ENCODE measurements at regions not wholly inside any gene's neighbourhood (a gene's known extent, or its start where the extent isn't known, plus 50 kb on each side); places are given as distances from the start of the nearest gene placed in this dataset.
"Not testable (repeated sequence)": the region's sequence is repeated elsewhere in the genome, so short reads cannot be mapped to it uniquely, and the experiment has no call there.

- H3K4me1 ChIP-seq (ENCODE audit: control insufficient read depth in 1 of 2, low read depth in 2 of 2), result no peaks in the 10 kb centered on the region
- H3K36me3 ChIP-seq, result no peaks in the 10 kb centered on the region
- DNase-seq (ENCODE audit: low spot score) (no peak), ATAC-seq (ENCODE audit: insufficient number of reproducible peaks, low FRiP score, low read depth) (no peak)
- no peaks in the 10 kb centered on the region for H3K9me3 ChIP-seq
- TF ChIP-seq, protein P1, sequence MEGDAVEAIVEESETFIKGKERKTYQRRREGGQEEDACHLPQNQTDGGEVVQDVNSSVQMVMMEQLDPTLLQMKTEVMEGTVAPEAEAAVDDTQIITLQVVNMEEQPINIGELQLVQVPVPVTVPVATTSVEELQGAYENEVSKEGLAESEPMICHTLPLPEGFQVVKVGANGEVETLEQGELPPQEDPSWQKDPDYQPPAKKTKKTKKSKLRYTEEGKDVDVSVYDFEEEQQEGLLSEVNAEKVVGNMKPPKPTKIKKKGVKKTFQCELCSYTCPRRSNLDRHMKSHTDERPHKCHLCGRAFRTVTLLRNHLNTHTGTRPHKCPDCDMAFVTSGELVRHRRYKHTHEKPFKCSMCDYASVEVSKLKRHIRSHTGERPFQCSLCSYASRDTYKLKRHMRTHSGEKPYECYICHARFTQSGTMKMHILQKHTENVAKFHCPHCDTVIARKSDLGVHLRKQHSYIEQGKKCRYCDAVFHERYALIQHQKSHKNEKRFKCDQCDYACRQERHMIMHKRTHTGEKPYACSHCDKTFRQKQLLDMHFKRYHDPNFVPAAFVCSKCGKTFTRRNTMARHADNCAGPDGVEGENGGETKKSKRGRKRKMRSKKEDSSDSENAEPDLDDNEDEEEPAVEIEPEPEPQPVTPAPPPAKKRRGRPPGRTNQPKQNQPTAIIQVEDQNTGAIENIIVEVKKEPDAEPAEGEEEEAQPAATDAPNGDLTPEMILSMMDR (IDR thresholded peaks at IDR 0.05), result no peak
- H3K27ac ChIP-seq, result no peak overlapping the region
- H3K27me3 ChIP-seq (replicated peaks; ENCODE audit: insufficient read depth), result no peaks in the 10 kb centered on the region
- H3K4me3 ChIP-seq, result no peak overlapping the region
Observed at GRCh38 chr1:81183553-81183952, 617.2 kb upstream of the ADGRL2 start.

DNA sequence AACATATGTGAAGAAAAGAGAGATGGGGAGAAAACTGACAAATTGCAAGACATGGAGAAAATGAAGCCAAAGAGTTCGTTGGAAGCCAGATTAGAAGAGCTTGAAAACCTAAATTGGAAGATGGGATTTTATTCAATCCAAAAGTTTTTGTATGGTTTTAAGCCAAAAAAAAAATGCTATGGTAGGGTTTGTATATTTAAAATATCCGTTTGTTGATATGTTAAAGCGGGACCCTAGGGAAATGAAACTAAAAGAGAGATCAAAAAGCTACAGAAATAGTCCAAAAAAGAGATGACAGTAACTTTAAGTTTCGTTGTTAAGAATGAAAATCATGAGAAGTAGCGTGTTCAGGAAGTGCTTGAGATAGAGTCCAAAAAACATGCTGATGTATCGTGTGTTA is 617.7 kb upstream of the ADGRL2 start:
- H3K4me3 ChIP-seq, result no peak overlapping the region
- no peaks in the 10 kb centered on the region for H3K36me3 ChIP-seq
- no peaks in the 10 kb centered on the region for H3K4me1 ChIP-seq (ENCODE audit: control insufficient read depth in 1 of 2, low read depth in 2 of 2)
- no peaks in the 10 kb centered on the region for H3K27me3 ChIP-seq (replicated peaks; ENCODE audit: insufficient read depth)
- H3K9me3 ChIP-seq, result no peaks in the 10 kb centered on the region
- ATAC-seq (ENCODE audit: insufficient number of reproducible peaks, low FRiP score, low read depth) (no peak), DNase-seq (ENCODE audit: low spot score) (no peak)
- no peak overlapping the region for H3K27ac ChIP-seq
- TF ChIP-seq, protein P1 (IDR thresholded peaks at IDR 0.05), result no peak

GRCh38 chr1:81179242-81179641 is 621.5 kb upstream of the ADGRL2 start:
- Histone ChIP-seq H3K36me3 (no peaks in the 10 kb centered on the region), H3K4me3 (no peak overlapping the region), H3K4me1 (ENCODE audit: control insufficient read depth in 1 of 2, low read depth in 2 of 2) (no peaks in the 10 kb centered on the region), H3K27me3 (replicated peaks; ENCODE audit: insufficient read depth) (no peaks in the 10 kb centered on the region), H3K27ac (no peak overlapping the region), H3K9me3 (no peaks in the 10 kb centered on the region)
- no peak for ATAC-seq (ENCODE audit: insufficient number of reproducible peaks, low FRiP score, low read depth)
- no peak for DNase-seq (ENCODE audit: low spot score)
- TF ChIP-seq, protein P1 (IDR thresholded peaks at IDR 0.05), result no peak

DNA sequence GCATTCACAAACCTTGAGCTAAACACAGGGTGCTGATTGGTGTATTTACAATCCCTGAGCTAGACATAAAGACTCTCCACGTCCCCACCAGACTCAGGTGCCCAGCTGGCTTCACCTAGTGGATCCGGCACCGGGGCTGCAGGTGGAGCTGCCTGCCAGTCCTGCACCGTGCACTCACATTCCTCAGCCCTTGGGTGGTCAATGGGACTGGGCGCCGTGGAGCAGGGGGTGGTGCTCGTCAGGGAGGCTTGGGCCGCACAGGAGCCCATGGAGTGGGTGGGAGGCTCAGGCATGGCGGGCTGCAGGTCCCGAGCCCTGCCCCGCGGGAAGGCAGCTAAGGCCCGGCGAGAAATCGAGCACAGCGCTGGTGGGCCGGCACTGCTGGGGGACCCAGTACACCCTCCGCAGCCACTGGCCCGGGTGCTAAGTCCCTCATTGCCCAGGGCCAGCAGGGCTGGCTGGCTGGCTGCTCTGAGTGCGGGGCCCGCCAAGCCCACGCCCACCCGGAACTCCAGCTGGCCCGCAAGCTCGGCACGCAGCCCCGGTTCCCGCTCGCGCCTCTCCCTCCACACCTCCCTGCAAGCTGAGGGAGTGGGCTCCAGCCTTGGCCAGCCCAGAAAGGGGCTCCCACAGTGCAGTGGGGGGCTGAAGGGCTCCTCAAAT is 622.2 kb upstream of the ADGRL2 start:
- not testable (repeated sequence) for DNase-seq (ENCODE audit: low spot score); H3K36me3 ChIP-seq; H3K4me1 ChIP-seq (ENCODE audit: control insufficient read depth in 1 of 2, low read depth in 2 of 2); H3K27me3 ChIP-seq (replicated peaks; ENCODE audit: insufficient read depth); H3K27ac ChIP-seq; H3K4me3 ChIP-seq; H3K9me3 ChIP-seq; ATAC-seq (ENCODE audit: insufficient number of reproducible peaks, low FRiP score, low read depth)

DNA sequence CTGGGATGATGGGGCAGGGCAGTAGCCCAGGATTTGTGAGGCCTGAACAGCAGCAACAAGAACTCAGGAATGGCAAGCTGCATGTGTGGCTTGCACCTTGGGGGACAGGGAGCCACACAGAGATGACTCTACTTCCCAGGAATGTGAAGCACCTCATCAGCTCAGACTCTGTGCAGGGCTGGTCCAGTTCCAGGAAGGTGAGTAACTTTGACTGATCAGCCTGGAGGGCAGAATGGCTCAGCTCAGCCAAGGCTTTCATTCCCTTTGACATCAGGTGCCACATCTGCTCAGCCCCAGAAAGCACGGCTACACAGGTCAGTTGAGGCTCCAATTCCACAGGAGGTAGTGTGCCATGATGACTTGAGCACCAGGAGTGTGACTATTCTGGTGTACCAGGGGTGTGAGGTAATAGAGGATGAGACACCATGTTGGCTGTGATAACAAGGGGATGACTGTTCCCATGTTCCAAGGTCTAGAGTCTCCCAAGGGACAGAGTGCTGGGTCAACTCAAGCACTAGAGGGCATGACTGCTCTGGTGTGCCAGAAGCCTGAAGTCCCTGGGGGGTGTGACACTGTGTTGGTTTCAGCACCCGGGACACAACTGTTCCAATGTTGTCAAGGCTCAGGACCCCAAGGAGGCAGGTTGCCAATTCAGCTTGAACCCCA is 625.8 kb upstream of the ADGRL2 start:
- H3K9me3 ChIP-seq, result peaks cover 16% of the 10 kb centered on the region
- TF ChIP-seq, protein P1 (IDR thresholded peaks at IDR 0.05), result no peak
- DNase-seq (ENCODE audit: low spot score) (no peak), ATAC-seq (ENCODE audit: insufficient number of reproducible peaks, low FRiP score, low read depth) (no peak)
- H3K27me3 ChIP-seq (replicated peaks; ENCODE audit: insufficient read depth), result no peaks in the 10 kb centered on the region
- no peaks in the 10 kb centered on the region for H3K36me3 ChIP-seq
- H3K4me3 ChIP-seq, result no peak overlapping the region
- no peaks in the 10 kb centered on the region for H3K4me1 ChIP-seq (ENCODE audit: control insufficient read depth in 1 of 2, low read depth in 2 of 2)
- no peak overlapping the region for H3K27ac ChIP-seq
